Stomach (tissue), 8 donors: ENCODE measurements at regions not wholly inside any gene's neighbourhood (a gene's known extent, or its start where the extent isn't known, plus 50 kb on each side); places are given as distances from the start of the nearest gene placed in this dataset.

Experiments used
- DNase-seq, 2 donors: peaks; one replicate each; pipeline versions ENCODE4 v3.0.0 to v3.0.0-alpha.2; 2013 to 2019
- H3K27ac ChIP-seq, 5 donors: fragments of 200-600 bp in 4 of 5; sonication (generic) in 4 of 5; one replicate each; pipeline ENCODE4 v1.5.1; 2013 to 2019; ENCODE audit warnings: mild to moderate bottlenecking in 1 of 5, moderate library complexity in 1 of 5
- H3K27me3 ChIP-seq, 3 donors: fragments of 200-600 bp; sonication (generic); one replicate each; pipeline ENCODE4 v1.5.1; 2017 to 2019; ENCODE audit warnings: mixed run types in 1 of 3
- H3K36me3 ChIP-seq, 4 donors: fragments of 200-600 bp; sonication (generic); 1 replicate in 3 of 4; 2 replicates in 1 of 4; pipeline ENCODE4 v1.5.1; 2016 to 2019
- H3K4me1 ChIP-seq, 4 donors: fragments of 200-600 bp; sonication (generic); one replicate each; pipeline ENCODE4 v1.5.1; 2016 to 2019
- H3K4me3 ChIP-seq, 4 donors: fragments of 200-600 bp; sonication (generic) in 3 of 4; one replicate each; pipeline ENCODE4 v1.5.1; 2016 to 2019; ENCODE audit warnings: mild to moderate bottlenecking in 1 of 4
- H3K9me3 ChIP-seq, 4 donors: fragments of 200-600 bp; sonication (generic); one replicate each; pipeline ENCODE4 v1.5.1; 2016 to 2019
- CTCF ChIP-seq, 7 experiments: fragments of 450-650 bp in 4 of 7; fragments of 200-600 bp in 3 of 7; sonication (generic) in 3 of 7; IDR thresholded peaks; one replicate each; pipeline ENCODE4 v1.5.1; 2016 to 2019; ENCODE audit warnings: antibody characterized with exemption in 7 of 7, control low read depth in 2 of 7, mild to moderate bottlenecking in 1 of 7
- EP300 ChIP-seq: sonication (generic); formaldehyde crosslinking; IDR thresholded peaks from one replicate; pipeline ENCODE4 v1.6.1; 2017; ENCODE audit warnings: antibody characterized with exemption
- POLR2A ChIP-seq, 4 donors: fragments of 450-650 bp; IDR thresholded peaks; one replicate each; pipeline ENCODE4 v1.6.1; 2016; ENCODE audit warnings: antibody characterized with exemption in 4 of 4, control low read depth in 2 of 4, mild to moderate bottlenecking in 1 of 4, moderate library complexity in 1 of 4
- POLR2AphosphoS5 ChIP-seq, 3 donors: sonication (generic); formaldehyde crosslinking; IDR thresholded peaks; one replicate each; pipeline ENCODE4 v1.6.1; 2016; ENCODE audit warnings: antibody characterized with exemption in 3 of 3
- WGBS, 5 donors: extraction: QIAGEN DNeasy Blood & Tissue Kit in 3 of 5; methylation state at CpG; one replicate each; pipeline versions ENCODE4 v1.1.5 to v1.1.7; 2013 to 2018; 5-methylcytosine and 5-hydroxymethylcytosine counted together
- intact Hi-C: fragments of 100-400 bp; cut with DNase I; formaldehyde crosslinking; loops from one replicate; pipeline ENCODE4 v1.15.1; 2023; ENCODE audit warnings: low total_unique reads
- donor health status: healthy with polysubstance abuse.
- donor health status: Bipolar disorder and iron deficiency.
- donor health status: healthy.

- Histone ChIP-seq H3K4me3 (no peak overlapping the region), H3K27ac (no peak overlapping the region), H3K9me3 (no peaks in the 10 kb centered on the region), H3K36me3 (no peaks in the 10 kb centered on the region), H3K27me3 (no peaks in the 10 kb centered on the region), H3K4me1 (peaks cover 0 to 14% (median 8%) of the 10 kb centered on the region in 4 donors)
- TF ChIP-seq POLR2A (IDR thresholded peaks at IDR 0.05) (no peak), CTCF (IDR thresholded peaks at IDR 0.05) (no peak), POLR2AphosphoS5 (IDR thresholded peaks at IDR 0.05) (no peak)
- no peak for DNase-seq
- intact Hi-C loops: no loop called here
- 66 to 91% (median 85%) methylated on average over 4 of the region's 4 CpGs for WGBS, 5 donors
Measured at GRCh38 chr9:89868100-89868499, 263.3 kb downstream of the GADD45G start.

- peaks cover 9 to 32% (median 20%) of the 10 kb centered on the region in 4 donors for H3K4me1 ChIP-seq
Measured at GRCh38 chr9:89869793-89870580, 265.2 kb downstream of the GADD45G start.

GRCh38 chr9:89871871-89872331, 267.1 kb downstream of the GADD45G start:
- Histone ChIP-seq H3K27me3 (no peaks in the 10 kb centered on the region), H3K4me1 (peaks cover 17 to 42% (median 28%) of the 10 kb centered on the region in 4 donors), H3K27ac (no peak overlapping the region), H3K4me3 (no peak overlapping the region), H3K36me3 (no peaks in the 10 kb centered on the region), H3K9me3 (no peaks in the 10 kb centered on the region)
- TF ChIP-seq POLR2AphosphoS5 (IDR thresholded peaks at IDR 0.05) (no peak), EP300 (no peak), CTCF (IDR thresholded peaks at IDR 0.05) (no peak), POLR2A (IDR thresholded peaks at IDR 0.05) (no peak)
- intact Hi-C loops: no loop called here
- peak in 1 of 2 donors; percentile 19 for DNase-seq
- WGBS, 5 donors: 89 to 96% (median 95%) methylated on average over 5 of the region's 5 CpGs

More at GRCh38 chr9:89869793-89870580, 265.2 kb downstream of the GADD45G start:
- Histone ChIP-seq H3K9me3 (no peaks in the 10 kb centered on the region), H3K27ac (no peak overlapping the region), H3K27me3 (no peaks in the 10 kb centered on the region), H3K36me3 (no peaks in the 10 kb centered on the region), H3K4me3 (no peak overlapping the region)
- DNase-seq: peak in 1 of 2 donors; percentile 7
- WGBS, 5 donors: 68 to 82% (median 76%) methylated on average over 6 to 7 of the region's 7 CpGs
- TF ChIP-seq CTCF (IDR thresholded peaks at IDR 0.05) (no peak), POLR2A (IDR thresholded peaks at IDR 0.05) (no peak), POLR2AphosphoS5 (IDR thresholded peaks at IDR 0.05) (no peak), EP300 (no peak)
- intact Hi-C loops: no loop called here

- peaks cover 17 to 48% (median 28%) of the 10 kb centered on the region in 4 donors for H3K4me1 ChIP-seq
- TF ChIP-seq EP300: no peak
- no peak for TF ChIP-seq POLR2A (IDR thresholded peaks at IDR 0.05)
- TF ChIP-seq CTCF (IDR thresholded peaks at IDR 0.05): no peak
- no peak for TF ChIP-seq POLR2AphosphoS5 (IDR thresholded peaks at IDR 0.05)
- no peak overlapping the region for H3K4me3 ChIP-seq
- 83 to 89% (median 84%) methylated on average over 5 to 9 of the region's 9 CpGs for WGBS, 5 donors
- DNase-seq: peak in 1 of 2 donors; percentile 9
- intact Hi-C loops: no loop called here
- H3K9me3 ChIP-seq: no peaks in the 10 kb centered on the region
- no peaks in the 10 kb centered on the region for H3K36me3 ChIP-seq
- H3K27ac ChIP-seq: peak overlapping the region in 1 of 5 donors; percentile 77
- no peaks in the 10 kb centered on the region for H3K27me3 ChIP-seq
Measured at GRCh38 chr9:89872426-89872912, 267.7 kb downstream of the GADD45G start.
